ENCODE measurements at regions not wholly inside any gene's neighbourhood (a gene's known extent, or its start where the extent isn't known, plus 50 kb on each side); places are given as distances from the start of the nearest gene placed in this dataset.

DNA sequence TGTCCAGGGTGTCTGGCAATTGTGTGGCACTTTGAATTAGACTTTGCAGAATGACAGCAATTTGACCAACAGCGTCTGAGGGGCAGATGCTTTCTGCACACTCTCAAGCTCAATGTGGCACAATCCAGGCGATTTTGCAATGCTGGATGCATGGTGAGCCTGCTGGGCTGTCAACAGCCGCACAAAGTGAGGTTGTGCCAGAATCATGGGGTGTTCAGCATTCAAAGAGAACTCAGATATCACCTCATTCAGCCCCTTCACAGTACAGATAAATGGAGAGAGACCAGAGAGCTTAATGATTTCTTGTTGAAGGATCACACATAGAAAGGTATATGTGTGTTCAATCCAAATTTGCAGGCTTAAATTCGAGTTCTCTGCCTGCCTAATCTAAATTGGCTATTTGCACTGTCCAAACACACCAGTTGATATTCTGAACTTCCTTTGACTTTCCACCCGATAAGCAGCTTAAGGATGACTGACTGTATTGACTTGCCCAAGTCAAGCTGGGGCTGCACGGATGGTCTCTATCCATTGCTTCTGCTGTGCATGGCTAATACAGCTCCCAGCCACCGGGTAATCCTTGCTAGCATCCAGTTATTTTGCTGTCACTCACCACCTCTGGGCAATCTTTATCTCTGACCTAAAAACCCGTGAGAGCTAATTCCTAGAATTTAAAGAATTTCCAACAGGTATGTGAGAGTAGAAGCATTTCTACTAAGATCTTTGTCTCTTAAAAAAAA lies 157.9 kb upstream of the TAS2R1 start:
- POLR2A ChIA-PET: no interaction called here
- TF ChIP-seq, protein P1, sequence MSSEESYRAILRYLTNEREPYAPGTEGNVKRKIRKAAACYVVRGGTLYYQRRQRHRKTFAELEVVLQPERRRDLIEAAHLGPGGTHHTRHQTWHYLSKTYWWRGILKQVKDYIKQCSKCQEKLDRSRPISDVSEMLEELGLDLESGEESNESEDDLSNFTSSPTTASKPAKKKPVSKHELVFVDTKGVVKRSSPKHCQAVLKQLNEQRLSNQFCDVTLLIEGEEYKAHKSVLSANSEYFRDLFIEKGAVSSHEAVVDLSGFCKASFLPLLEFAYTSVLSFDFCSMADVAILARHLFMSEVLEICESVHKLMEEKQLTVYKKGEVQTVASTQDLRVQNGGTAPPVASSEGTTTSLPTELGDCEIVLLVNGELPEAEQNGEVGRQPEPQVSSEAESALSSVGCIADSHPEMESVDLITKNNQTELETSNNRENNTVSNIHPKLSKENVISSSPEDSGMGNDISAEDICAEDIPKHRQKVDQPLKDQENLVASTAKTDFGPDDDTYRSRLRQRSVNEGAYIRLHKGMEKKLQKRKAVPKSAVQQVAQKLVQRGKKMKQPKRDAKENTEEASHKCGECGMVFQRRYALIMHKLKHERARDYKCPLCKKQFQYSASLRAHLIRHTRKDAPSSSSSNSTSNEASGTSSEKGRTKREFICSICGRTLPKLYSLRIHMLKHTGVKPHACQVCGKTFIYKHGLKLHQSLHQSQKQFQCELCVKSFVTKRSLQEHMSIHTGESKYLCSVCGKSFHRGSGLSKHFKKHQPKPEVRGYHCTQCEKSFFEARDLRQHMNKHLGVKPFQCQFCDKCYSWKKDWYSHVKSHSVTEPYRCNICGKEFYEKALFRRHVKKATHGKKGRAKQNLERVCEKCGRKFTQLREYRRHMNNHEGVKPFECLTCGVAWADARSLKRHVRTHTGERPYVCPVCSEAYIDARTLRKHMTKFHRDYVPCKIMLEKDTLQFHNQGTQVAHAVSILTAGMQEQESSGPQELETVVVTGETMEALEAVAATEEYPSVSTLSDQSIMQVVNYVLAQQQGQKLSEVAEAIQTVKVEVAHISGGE (tag by site-specific recombination; conservative IDR thresholded peaks at IDR 0.05; ENCODE audit: low read depth): no peak
- TF ChIP-seq ZSCAN30 (tag by site-specific recombination; IDR thresholded peaks at IDR 0.05): no peak
- no peak for TF ChIP-seq ZNF76 (tag by site-specific recombination; IDR thresholded peaks at IDR 0.05; ENCODE audit: borderline replicate concordance, low read depth)
- TF ChIP-seq ZNF561 (tag by site-specific recombination; IDR thresholded peaks at IDR 0.05; ENCODE audit: borderline replicate concordance): no peak
- no peak for TF ChIP-seq ZNF521 (tag by site-specific recombination; IDR thresholded peaks at IDR 0.05)
- TF ChIP-seq, protein P2, sequence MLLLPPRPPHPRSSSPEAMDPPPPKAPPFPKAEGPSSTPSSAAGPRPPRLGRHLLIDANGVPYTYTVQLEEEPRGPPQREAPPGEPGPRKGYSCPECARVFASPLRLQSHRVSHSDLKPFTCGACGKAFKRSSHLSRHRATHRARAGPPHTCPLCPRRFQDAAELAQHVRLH (tag by site-specific recombination; IDR thresholded peaks at IDR 0.05): no peak
- TF ChIP-seq ZNF529 (tag by site-specific recombination; IDR thresholded peaks at IDR 0.05; ENCODE audit: insufficient replicate concordance): no peak
- no peak for TF ChIP-seq ZNF670 (tag by site-specific recombination; IDR thresholded peaks at IDR 0.05; ENCODE audit: low read depth)
- TF ChIP-seq, protein P3, sequence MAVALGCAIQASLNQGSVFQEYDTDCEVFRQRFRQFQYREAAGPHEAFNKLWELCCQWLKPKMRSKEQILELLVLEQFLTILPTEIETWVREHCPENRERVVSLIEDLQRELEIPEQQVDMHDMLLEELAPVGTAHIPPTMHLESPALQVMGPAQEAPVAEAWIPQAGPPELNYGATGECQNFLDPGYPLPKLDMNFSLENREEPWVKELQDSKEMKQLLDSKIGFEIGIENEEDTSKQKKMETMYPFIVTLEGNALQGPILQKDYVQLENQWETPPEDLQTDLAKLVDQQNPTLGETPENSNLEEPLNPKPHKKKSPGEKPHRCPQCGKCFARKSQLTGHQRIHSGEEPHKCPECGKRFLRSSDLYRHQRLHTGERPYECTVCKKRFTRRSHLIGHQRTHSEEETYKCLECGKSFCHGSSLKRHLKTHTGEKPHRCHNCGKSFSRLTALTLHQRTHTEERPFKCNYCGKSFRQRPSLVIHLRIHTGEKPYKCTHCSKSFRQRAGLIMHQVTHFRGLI (tag by site-specific recombination; IDR thresholded peaks at IDR 0.05): no peak
- TF ChIP-seq, protein P4, sequence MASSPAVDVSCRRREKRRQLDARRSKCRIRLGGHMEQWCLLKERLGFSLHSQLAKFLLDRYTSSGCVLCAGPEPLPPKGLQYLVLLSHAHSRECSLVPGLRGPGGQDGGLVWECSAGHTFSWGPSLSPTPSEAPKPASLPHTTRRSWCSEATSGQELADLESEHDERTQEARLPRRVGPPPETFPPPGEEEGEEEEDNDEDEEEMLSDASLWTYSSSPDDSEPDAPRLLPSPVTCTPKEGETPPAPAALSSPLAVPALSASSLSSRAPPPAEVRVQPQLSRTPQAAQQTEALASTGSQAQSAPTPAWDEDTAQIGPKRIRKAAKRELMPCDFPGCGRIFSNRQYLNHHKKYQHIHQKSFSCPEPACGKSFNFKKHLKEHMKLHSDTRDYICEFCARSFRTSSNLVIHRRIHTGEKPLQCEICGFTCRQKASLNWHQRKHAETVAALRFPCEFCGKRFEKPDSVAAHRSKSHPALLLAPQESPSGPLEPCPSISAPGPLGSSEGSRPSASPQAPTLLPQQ (tag by site-specific recombination; IDR thresholded peaks at IDR 0.05): no peak
- no peak for TF ChIP-seq ZNF341 (tag by site-specific recombination; IDR thresholded peaks at IDR 0.05; ENCODE audit: low read depth)
- TF ChIP-seq ZNF174 (tag by site-specific recombination; IDR thresholded peaks at IDR 0.05): no peak
- TF ChIP-seq ZFHX2 (tag by site-specific recombination; conservative IDR thresholded peaks at IDR 0.05): no peak
- TF ChIP-seq, protein P5, sequence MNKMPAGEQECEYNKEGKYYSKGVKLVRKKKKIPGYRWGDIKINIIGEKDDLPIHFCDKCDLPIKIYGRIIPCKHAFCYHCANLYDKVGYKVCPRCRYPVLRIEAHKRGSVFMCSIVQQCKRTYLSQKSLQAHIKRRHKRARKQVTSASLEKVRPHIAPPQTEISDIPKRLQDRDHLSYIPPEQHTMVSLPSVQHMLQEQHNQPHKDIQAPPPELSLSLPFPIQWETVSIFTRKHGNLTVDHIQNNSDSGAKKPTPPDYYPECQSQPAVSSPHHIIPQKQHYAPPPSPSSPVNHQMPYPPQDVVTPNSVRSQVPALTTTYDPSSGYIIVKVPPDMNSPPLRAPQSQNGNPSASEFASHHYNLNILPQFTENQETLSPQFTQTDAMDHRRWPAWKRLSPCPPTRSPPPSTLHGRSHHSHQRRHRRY (tag by site-specific recombination; IDR thresholded peaks at IDR 0.05): no peak
- no peak for TF ChIP-seq ZNF112 (tag by site-specific recombination; IDR thresholded peaks at IDR 0.05)
- TF ChIP-seq, protein P6, sequence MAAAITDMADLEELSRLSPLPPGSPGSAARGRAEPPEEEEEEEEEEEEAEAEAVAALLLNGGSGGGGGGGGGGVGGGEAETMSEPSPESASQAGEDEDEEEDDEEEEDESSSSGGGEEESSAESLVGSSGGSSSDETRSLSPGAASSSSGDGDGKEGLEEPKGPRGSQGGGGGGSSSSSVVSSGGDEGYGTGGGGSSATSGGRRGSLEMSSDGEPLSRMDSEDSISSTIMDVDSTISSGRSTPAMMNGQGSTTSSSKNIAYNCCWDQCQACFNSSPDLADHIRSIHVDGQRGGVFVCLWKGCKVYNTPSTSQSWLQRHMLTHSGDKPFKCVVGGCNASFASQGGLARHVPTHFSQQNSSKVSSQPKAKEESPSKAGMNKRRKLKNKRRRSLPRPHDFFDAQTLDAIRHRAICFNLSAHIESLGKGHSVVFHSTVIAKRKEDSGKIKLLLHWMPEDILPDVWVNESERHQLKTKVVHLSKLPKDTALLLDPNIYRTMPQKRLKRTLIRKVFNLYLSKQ (tag by site-specific recombination; IDR thresholded peaks at IDR 0.05; ENCODE audit: borderline replicate concordance): no peak
- TF ChIP-seq, protein P7, sequence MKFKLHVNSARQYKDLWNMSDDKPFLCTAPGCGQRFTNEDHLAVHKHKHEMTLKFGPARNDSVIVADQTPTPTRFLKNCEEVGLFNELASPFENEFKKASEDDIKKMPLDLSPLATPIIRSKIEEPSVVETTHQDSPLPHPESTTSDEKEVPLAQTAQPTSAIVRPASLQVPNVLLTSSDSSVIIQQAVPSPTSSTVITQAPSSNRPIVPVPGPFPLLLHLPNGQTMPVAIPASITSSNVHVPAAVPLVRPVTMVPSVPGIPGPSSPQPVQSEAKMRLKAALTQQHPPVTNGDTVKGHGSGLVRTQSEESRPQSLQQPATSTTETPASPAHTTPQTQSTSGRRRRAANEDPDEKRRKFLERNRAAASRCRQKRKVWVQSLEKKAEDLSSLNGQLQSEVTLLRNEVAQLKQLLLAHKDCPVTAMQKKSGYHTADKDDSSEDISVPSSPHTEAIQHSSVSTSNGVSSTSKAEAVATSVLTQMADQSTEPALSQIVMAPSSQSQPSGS (tag by site-specific recombination; IDR thresholded peaks at IDR 0.05; ENCODE audit: low read depth): no peak
- no peak for TF ChIP-seq ZNF626 (tag by site-specific recombination; IDR thresholded peaks at IDR 0.05)
- TF ChIP-seq ZBTB48 (tag by site-specific recombination; IDR thresholded peaks at IDR 0.05): no peak
- TF ChIP-seq, protein P8, sequence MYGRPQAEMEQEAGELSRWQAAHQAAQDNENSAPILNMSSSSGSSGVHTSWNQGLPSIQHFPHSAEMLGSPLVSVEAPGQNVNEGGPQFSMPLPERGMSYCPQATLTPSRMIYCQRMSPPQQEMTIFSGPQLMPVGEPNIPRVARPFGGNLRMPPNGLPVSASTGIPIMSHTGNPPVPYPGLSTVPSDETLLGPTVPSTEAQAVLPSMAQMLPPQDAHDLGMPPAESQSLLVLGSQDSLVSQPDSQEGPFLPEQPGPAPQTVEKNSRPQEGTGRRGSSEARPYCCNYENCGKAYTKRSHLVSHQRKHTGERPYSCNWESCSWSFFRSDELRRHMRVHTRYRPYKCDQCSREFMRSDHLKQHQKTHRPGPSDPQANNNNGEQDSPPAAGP (tag by site-specific recombination; IDR thresholded peaks at IDR 0.05): no peak
- Histone ChIP-seq H3K27ac (ENCODE audit: extremely low read depth, low read depth, low read length) (no peak overlapping the region), H3K36me3 (ENCODE audit: control insufficient read depth in 2 of 2, insufficient read depth in 1 of 2, low read length in 2 of 2) (no peaks in the 10 kb centered on the region), H3K4me1 (ENCODE audit: control insufficient read depth, insufficient read depth, low read length) (no peaks in the 10 kb centered on the region), H3K4me3 (ENCODE audit: low read depth, low read length) (no peak overlapping the region), H3K9me3 (ENCODE audit: control insufficient read depth, insufficient read depth, low read depth, low read length) (no peaks in the 10 kb centered on the region)
- CTCF ChIA-PET: no interaction called here

Data from HEK293 (cell line).